Tibial nerve (tissue), 4 donors: ENCODE measurements at regions not wholly inside any gene's neighbourhood (a gene's known extent, or its start where the extent isn't known, plus 50 kb on each side); places are given as distances from the start of the nearest gene placed in this dataset.
"Not testable (repeated sequence)": the region's sequence is repeated elsewhere in the genome, so short reads cannot be mapped to it uniquely, and the experiment has no call there.

Experiments used
- DNase-seq, 2 donors: peaks; one replicate each; pipeline ENCODE4 v3.0.0-alpha.2; 2019; ENCODE audit warnings: low spot score in 2 of 2
- H3K27ac ChIP-seq, 4 donors: fragments of 200-600 bp; sonication (generic) in 3 of 4; one replicate each; pipeline ENCODE4 v1.5.1; 2017 to 2019; ENCODE audit warnings: mild to moderate bottlenecking in 1 of 4
- H3K27me3 ChIP-seq, 2 donors: fragments of 200-600 bp; sonication (generic) in 1 of 2; one replicate each; pipeline versions ENCODE4 v1.5.1 to v1.6.0; 2017 to 2019
- H3K36me3 ChIP-seq, 3 donors: fragments of 200-600 bp; sonication (generic); one replicate each; pipeline ENCODE4 v1.5.1; 2018 to 2019
- H3K4me1 ChIP-seq, 4 donors: fragments of 200-600 bp; sonication (generic) in 3 of 4; one replicate each; pipeline ENCODE4 v1.5.1; 2017 to 2019
- H3K4me3 ChIP-seq, 4 donors: fragments of 200-600 bp; sonication (generic) in 3 of 4; one replicate each; pipeline ENCODE4 v1.5.1; 2017 to 2019; ENCODE audit warnings: mild to moderate bottlenecking in 1 of 4, moderate library complexity in 1 of 4
- H3K9me3 ChIP-seq, 4 donors: fragments of 200-600 bp; sonication (generic) in 3 of 4; one replicate each; pipeline ENCODE4 v1.5.1; 2017 to 2019
- CTCF ChIP-seq, 5 experiments: fragments of 200-600 bp in 3 of 5; fragments of 450-650 bp in 2 of 5; sonication (generic) in 3 of 5; IDR thresholded peaks; one replicate each; pipeline ENCODE4 v1.5.1; 2016 to 2019; ENCODE audit warnings: antibody characterized with exemption in 5 of 5, mild to moderate bottlenecking in 3 of 5, moderate library complexity in 2 of 5
- EP300 ChIP-seq, 2 donors: sonication (generic); formaldehyde crosslinking; IDR thresholded peaks; one replicate each; pipeline ENCODE4 v1.6.1; 2017; ENCODE audit warnings: antibody characterized with exemption in 2 of 2, mild to moderate bottlenecking in 1 of 2
- POLR2A ChIP-seq, 2 donors: fragments of 450-650 bp; IDR thresholded peaks; one replicate each; pipeline ENCODE4 v1.6.1; 2017; ENCODE audit warnings: antibody characterized with exemption in 2 of 2, mild to moderate bottlenecking in 2 of 2, moderate library complexity in 2 of 2
- WGBS, 2 donors: methylation state at CpG; one replicate each; pipeline ENCODE4 v1.1.5; 2018; 5-methylcytosine and 5-hydroxymethylcytosine counted together

DNA sequence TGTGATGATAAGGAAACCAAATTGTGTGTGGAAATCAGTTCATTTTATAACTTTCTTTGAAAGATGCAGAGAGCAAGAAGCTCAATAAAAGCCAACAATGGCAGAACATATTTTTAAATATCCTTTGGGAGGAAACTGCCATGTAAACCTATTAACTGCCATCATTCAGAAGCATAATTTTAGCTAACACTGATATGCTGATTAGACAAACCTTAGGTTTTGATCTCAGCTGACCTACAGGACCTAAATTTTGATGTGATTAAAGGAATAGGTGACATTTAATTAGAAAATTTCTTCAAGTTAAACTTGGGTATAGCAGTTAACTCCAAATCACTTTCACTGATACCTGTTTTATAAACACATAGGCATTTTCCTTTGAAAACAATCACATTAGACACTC is 187.1 kb downstream of the TFAP2B start:
- H3K27ac ChIP-seq: no peak overlapping the region
- H3K4me3 ChIP-seq: no peak overlapping the region
- H3K36me3 ChIP-seq: no peaks in the 10 kb centered on the region
- no peaks in the 10 kb centered on the region for H3K9me3 ChIP-seq
- H3K4me1 ChIP-seq: no peaks in the 10 kb centered on the region
- no peak for DNase-seq
- H3K27me3 ChIP-seq: no peaks in the 10 kb centered on the region
- TF ChIP-seq POLR2A (IDR thresholded peaks at IDR 0.05): no peak
- no peak for TF ChIP-seq EP300 (IDR thresholded peaks at IDR 0.05)
- TF ChIP-seq CTCF (IDR thresholded peaks at IDR 0.05): no peak

- Histone ChIP-seq H3K27ac (no peak overlapping the region), H3K27me3 (no peaks in the 10 kb centered on the region), H3K36me3 (no peaks in the 10 kb centered on the region), H3K4me1 (no peaks in the 10 kb centered on the region), H3K4me3 (no peak overlapping the region), H3K9me3 (no peaks in the 10 kb centered on the region)
- TF ChIP-seq POLR2A (IDR thresholded peaks at IDR 0.05): no peak
- TF ChIP-seq EP300 (IDR thresholded peaks at IDR 0.05): no peak
- no peak for TF ChIP-seq CTCF (IDR thresholded peaks at IDR 0.05)
- DNase-seq: no peak
Observed at GRCh38 chr6:51007237-51007636, 188.6 kb downstream of the TFAP2B start.

DNA sequence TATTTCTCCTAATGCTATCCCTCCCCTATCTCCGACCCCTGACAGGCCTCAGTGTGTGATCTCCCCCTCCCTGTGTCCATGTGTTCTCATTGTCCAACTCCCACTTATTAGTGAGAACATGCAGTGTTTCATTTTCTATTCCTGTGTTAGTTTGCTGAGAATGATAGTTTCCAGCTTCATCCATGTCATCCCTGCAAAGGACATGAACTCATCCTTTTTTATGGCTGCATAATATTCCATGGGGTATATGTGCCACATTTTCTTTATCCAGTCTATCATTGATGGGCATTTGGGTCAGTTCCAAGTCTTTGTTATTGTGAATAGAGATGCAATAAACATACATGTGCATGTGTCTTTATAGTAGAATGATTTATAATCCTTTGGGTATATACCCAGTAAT is 190.0 kb downstream of the TFAP2B start:
- not testable (repeated sequence) for H3K9me3 ChIP-seq, H3K4me3 ChIP-seq, DNase-seq, H3K4me1 ChIP-seq, H3K36me3 ChIP-seq, H3K27ac ChIP-seq, H3K27me3 ChIP-seq
- WGBS, 2 donors: 84 to 88% methylated on average over 1 of the region's 1 CpG

DNA sequence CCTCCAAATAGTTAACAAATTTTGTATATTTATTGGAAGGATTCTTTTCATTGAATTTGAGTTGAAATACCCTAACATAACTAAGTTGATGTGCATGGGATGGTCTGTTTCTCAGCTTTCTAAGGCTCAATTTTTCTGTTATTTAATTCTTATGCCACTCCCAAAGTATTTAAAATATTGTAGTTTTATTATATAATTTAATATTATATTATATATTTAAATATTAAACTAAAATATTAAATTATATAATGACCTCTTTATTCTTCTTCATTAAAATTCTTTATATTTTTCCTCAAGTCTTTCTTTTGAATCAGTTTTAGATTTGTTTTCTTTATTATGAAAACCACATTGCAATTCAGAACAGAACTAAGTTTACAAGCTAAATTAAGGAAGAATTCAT is 194.7 kb downstream of the TFAP2B start:
- H3K36me3 ChIP-seq: no peaks in the 10 kb centered on the region
- H3K27me3 ChIP-seq: no peaks in the 10 kb centered on the region
- H3K4me1 ChIP-seq: no peaks in the 10 kb centered on the region
- no peak overlapping the region for H3K27ac ChIP-seq
- H3K9me3 ChIP-seq: no peaks in the 10 kb centered on the region
- DNase-seq: no peak
- H3K4me3 ChIP-seq: no peak overlapping the region
- no peak for TF ChIP-seq CTCF (IDR thresholded peaks at IDR 0.05)
- TF ChIP-seq EP300 (IDR thresholded peaks at IDR 0.05): no peak
- no peak for TF ChIP-seq POLR2A (IDR thresholded peaks at IDR 0.05)

DNA sequence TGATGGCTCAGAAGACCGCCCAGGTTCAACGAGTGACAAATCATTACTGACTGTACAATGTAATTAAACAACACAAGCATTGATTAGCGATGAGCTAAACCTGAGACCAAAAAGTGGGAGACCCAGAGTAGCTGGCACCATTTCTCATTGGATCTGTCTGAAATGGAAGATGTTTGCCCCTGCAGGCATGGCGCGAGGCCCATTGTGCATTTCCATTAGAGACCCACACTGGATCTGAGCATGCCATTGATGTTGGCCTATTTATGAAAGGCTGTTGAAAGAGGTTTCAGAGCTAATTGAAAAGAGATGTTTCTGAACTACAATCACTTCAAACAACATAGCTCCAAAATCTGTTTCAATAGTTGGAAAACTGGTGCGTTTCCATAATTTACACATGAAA is 196.7 kb downstream of the TFAP2B start:
- H3K27me3 ChIP-seq: no peaks in the 10 kb centered on the region
- WGBS, 2 donors: 92 to 93% methylated on average over 6 of the region's 6 CpGs

More for the DNA sequence above, 196.7 kb downstream of the TFAP2B start:
- Histone ChIP-seq H3K27ac (no peak overlapping the region), H3K36me3 (no peaks in the 10 kb centered on the region), H3K4me1 (no peaks in the 10 kb centered on the region), H3K9me3 (no peaks in the 10 kb centered on the region), H3K4me3 (no peak overlapping the region)
- no peak for DNase-seq
- TF ChIP-seq EP300 (IDR thresholded peaks at IDR 0.05) (no peak), POLR2A (IDR thresholded peaks at IDR 0.05) (no peak), CTCF (IDR thresholded peaks at IDR 0.05) (no peak)
